SK-N-MC (cell line): ENCODE measurements at regions not wholly inside any gene's neighbourhood (a gene's known extent, or its start where the extent isn't known, plus 50 kb on each side); places are given as distances from the start of the nearest gene placed in this dataset.

Experiments used
- FOXP2 ChIP-seq: optimal IDR thresholded peaks from 2 replicates; pipeline ENCODE3; 2011; ENCODE audit warnings: mild to moderate bottlenecking, moderate library complexity; ENCODE audit not compliant: insufficient read depth; ENCODE audit errors: extremely low read length, control extremely low read depth
- POLR2AphosphoS5 ChIP-seq: IDR thresholded peaks from 2 replicates; pipeline ENCODE4 v1.6.1; 2012; ENCODE audit warnings: mild to moderate bottlenecking, low read depth, low read length, borderline replicate concordance

- TF ChIP-seq POLR2AphosphoS5 = no peak
- no peak for TF ChIP-seq FOXP2
Observed at GRCh38 chr14:30158299-30158698, 230.7 kb upstream of the PRKD1 start.
